Endothelial cell of umbilical vein (primary cell): ENCODE measurements at regions not wholly inside any gene's neighbourhood (a gene's known extent, or its start where the extent isn't known, plus 50 kb on each side); places are given as distances from the start of the nearest gene placed in this dataset.

Source experiments
- BruUV-seq: library from RNA; stranded (reverse); fragments of 400-500 nt; replicated peaks from 2 replicates; lab custom pipeline; 2021; lab: Mats Ljungman, UMichigan
- CTCF ChIA-PET: fragments of 300-600, 350-600 bp; sonication (Branson Sonifier 250); formaldehyde crosslinking; loops from one replicate; lab custom pipeline; 2021; ENCODE audit warnings: antibody characterized with exemption, inconsistent platforms; lab: Charles Lee
- POLR2A ChIA-PET: fragments of 300-600, 350-600 bp; sonication (Branson Sonifier 250); formaldehyde crosslinking; loops from one replicate; lab custom pipeline; 2021; ENCODE audit warnings: antibody characterized with exemption, inconsistent platforms; lab: Charles Lee
- DNase-seq: peaks from one replicate; pipeline ENCODE4 v3.0.0-alpha.2; 2011; ENCODE audit warnings: low read depth, low spot score
- FAIRE-seq: peaks from 2 replicates; lab custom pipeline; 2011; peaks lifted over from hg19 to GRCh38; lab: Jason Lieb, UNC
- H2AFZ ChIP-seq: 2 replicates; pipeline ENCODE4 v1.6.0; 2012; ENCODE audit warnings: low read depth, low read length, control low read depth, inconsistent platforms
- H3K27ac ChIP-seq: 2 replicates; pipeline ENCODE4 v1.5.1; 2011; ENCODE audit warnings: low read depth, mild to moderate bottlenecking, control low read depth, low read length, moderate library complexity; ENCODE audit not compliant: insufficient read depth
- H3K27me3 ChIP-seq, 2 experiments: 2 replicates each; pipeline versions ENCODE4 v1.6.0 to v1.6.1; 2011; ENCODE audit warnings: low read length in 2 of 2, mixed read lengths in 1 of 2; ENCODE audit not compliant: control insufficient read depth in 2 of 2, insufficient read depth in 2 of 2
- H3K36me3 ChIP-seq, 2 experiments: 2 replicates in 1 of 2; 3 replicates in 1 of 2; pipeline ENCODE4 v1.5.1; 2011; ENCODE audit warnings: low read length in 2 of 2, mild to moderate bottlenecking in 1 of 2, moderate library complexity in 1 of 2; ENCODE audit not compliant: control insufficient read depth in 2 of 2, insufficient read depth in 2 of 2; ENCODE audit errors: extremely low read depth in 1 of 2
- H3K4me1 ChIP-seq: 3 replicates; pipeline ENCODE4 v1.5.1; 2011; ENCODE audit warnings: mild to moderate bottlenecking, low read length; ENCODE audit not compliant: control insufficient read depth, insufficient read depth; ENCODE audit errors: extremely low read depth
- H3K4me2 ChIP-seq: 2 replicates; pipeline ENCODE4 v1.6.1; 2011; ENCODE audit warnings: low read length, control low read depth, mixed read lengths; ENCODE audit not compliant: insufficient read depth
- H3K4me3 ChIP-seq, 3 experiments: fragments of 200-600 bp in 1 of 3; sonication (generic), shearing (Covaris generic) in 1 of 3; replicated peaks in 1 of 3; 2 replicates each; pipeline ENCODE4 v1.5.1; 2011 to 2016; ENCODE audit warnings: control low read depth in 3 of 3, low read length in 3 of 3, mild to moderate bottlenecking in 2 of 3, inconsistent platforms in 1 of 3, low read depth in 1 of 3, moderate library complexity in 1 of 3; ENCODE audit not compliant: insufficient read depth in 1 of 3
- H3K79me2 ChIP-seq: 2 replicates; pipeline ENCODE4 v1.6.0; 2012; ENCODE audit warnings: low read length, inconsistent platforms; ENCODE audit not compliant: control insufficient read depth, insufficient read depth
- H3K9ac ChIP-seq: replicated peaks from 2 replicates; pipeline ENCODE3; 2011; ENCODE audit warnings: low read length, control low read depth; ENCODE audit not compliant: insufficient read depth; ENCODE audit errors: extremely low read depth
- H3K9me1 ChIP-seq: replicated peaks from 3 replicates; pipeline ENCODE4 v1.6.0; 2011; ENCODE audit warnings: mild to moderate bottlenecking, low read length; ENCODE audit not compliant: control insufficient read depth, insufficient read depth; ENCODE audit errors: extremely low read depth
- H3K9me3 ChIP-seq: replicated peaks from 2 replicates; pipeline ENCODE4 v1.5.1; 2012; ENCODE audit warnings: low read length, inconsistent platforms; ENCODE audit not compliant: control insufficient read depth, insufficient read depth
- H4K20me1 ChIP-seq: replicated peaks from 2 replicates; pipeline ENCODE3; 2011; ENCODE audit warnings: mild to moderate bottlenecking, low read length; ENCODE audit not compliant: control insufficient read depth, insufficient read depth; ENCODE audit errors: extremely low read depth
- CTCF ChIP-seq, 2 donors: IDR thresholded peaks; 1 replicate in 1 of 2; 2 replicates in 1 of 2; pipeline ENCODE4 v1.5.1; 2011; ENCODE audit warnings: low read length in 2 of 2, mild to moderate bottlenecking in 2 of 2, moderate library complexity in 2 of 2, control low read depth in 1 of 2, inconsistent platforms in 1 of 2, low read depth in 1 of 2; ENCODE audit not compliant: insufficient read depth in 1 of 2; ENCODE audit errors: extremely low read depth in 1 of 2
- EZH2 ChIP-seq: IDR thresholded peaks from 2 replicates; pipeline ENCODE4 v1.6.1; 2012; ENCODE audit warnings: borderline replicate concordance, low read depth, mild to moderate bottlenecking, moderate library complexity, low read length, inconsistent platforms; ENCODE audit not compliant: severe bottlenecking
- FOS ChIP-seq: IDR thresholded peaks from 2 replicates; pipeline ENCODE4 v1.6.1; 2011; ENCODE audit warnings: mild to moderate bottlenecking, low read length, moderate library complexity, borderline replicate concordance; ENCODE audit not compliant: insufficient read depth
- GATA2 ChIP-seq: IDR thresholded peaks from 2 replicates; pipeline ENCODE4 v1.7.0; 2011; ENCODE audit warnings: low read depth, mild to moderate bottlenecking, moderate library complexity, mixed read lengths, low read length; ENCODE audit not compliant: insufficient read length, insufficient read depth
- JUN ChIP-seq: IDR thresholded peaks from 2 replicates; pipeline ENCODE4 v1.6.1; 2011; ENCODE audit warnings: borderline replicate concordance, low read depth; ENCODE audit not compliant: insufficient read length, insufficient read depth
- MAX ChIP-seq: IDR thresholded peaks from 2 replicates; pipeline ENCODE4 v1.6.1; 2011; ENCODE audit not compliant: insufficient read depth, insufficient read length
- MYC ChIP-seq: IDR thresholded peaks from one replicate; pipeline ENCODE4 v1.6.1; 2011; ENCODE audit warnings: mild to moderate bottlenecking, low read depth, low read length
- POLR2A ChIP-seq: IDR thresholded peaks from 2 replicates; pipeline ENCODE4 v1.6.1; 2012; ENCODE audit warnings: low read depth, mild to moderate bottlenecking, control low read depth, low read length
- POLR2AphosphoS5 ChIP-seq: IDR thresholded peaks from 2 replicates; pipeline ENCODE4 v1.6.1; 2012; ENCODE audit warnings: low read depth, mild to moderate bottlenecking, control low read depth, low read length, moderate library complexity; ENCODE audit not compliant: insufficient read depth
- dilution Hi-C: fragments of 300-500 bp; cut with MboI; formaldehyde crosslinking; loops from one replicate; pipeline ENCODE4 v1.15.0; 2019; ENCODE audit warnings: low sequenced_read_pairs; ENCODE audit not compliant: extremely low pct_ligation_motif_present
- intact Hi-C: fragments of 100-400 bp; cut with micrococcal nuclease; formaldehyde crosslinking; loops from one replicate; pipeline ENCODE4 v1.10.0; 2022

GRCh38 chr17:73870068-73870467 lies 225.8 kb upstream of the SDK2 start:
- peaks cover 7% of the 10 kb centered on the region for H3K9me3 ChIP-seq
- no peak overlapping the region for H3K27ac ChIP-seq
- POLR2A ChIA-PET, result no interaction called here
- no peaks in the 10 kb centered on the region for H3K36me3 ChIP-seq
- H3K79me2 ChIP-seq, result no peaks in the 10 kb centered on the region
- H3K9ac ChIP-seq, result no peak overlapping the region
- no TSS peak for BruUV-seq
- no peaks in the 10 kb centered on the region for H3K4me1 ChIP-seq
- CTCF ChIA-PET, result no interaction called here
- H3K4me2 ChIP-seq, result no peak overlapping the region
- DNase-seq, result no peak
- H2AFZ ChIP-seq, result no peak overlapping the region
- no peaks in the 10 kb centered on the region for H3K9me1 ChIP-seq
- no peaks in the 10 kb centered on the region for H4K20me1 ChIP-seq
- no peak overlapping the region for H3K4me3 ChIP-seq
- intact Hi-C loops (no loop called here), dilution Hi-C loops (no loop called here)
- no peak for FAIRE-seq
- TF ChIP-seq MAX (no peak), EZH2 (no peak), CTCF (IDR thresholded peaks at IDR 0.05; ENCODE audit: extremely low read depth in 1 of 2, insufficient read depth in 1 of 2, low read depth in 1 of 2, low read length in 2 of 2) (no peak), MYC (no peak), FOS (no peak), GATA2 (no peak), POLR2AphosphoS5 (no peak), JUN (no peak), POLR2A (no peak)
- H3K27me3 ChIP-seq, result no peaks in the 10 kb centered on the region
